ENCODE measurements at regions not wholly inside any gene's neighbourhood (a gene's known extent, or its start where the extent isn't known, plus 50 kb on each side); places are given as distances from the start of the nearest gene placed in this dataset.

DNA sequence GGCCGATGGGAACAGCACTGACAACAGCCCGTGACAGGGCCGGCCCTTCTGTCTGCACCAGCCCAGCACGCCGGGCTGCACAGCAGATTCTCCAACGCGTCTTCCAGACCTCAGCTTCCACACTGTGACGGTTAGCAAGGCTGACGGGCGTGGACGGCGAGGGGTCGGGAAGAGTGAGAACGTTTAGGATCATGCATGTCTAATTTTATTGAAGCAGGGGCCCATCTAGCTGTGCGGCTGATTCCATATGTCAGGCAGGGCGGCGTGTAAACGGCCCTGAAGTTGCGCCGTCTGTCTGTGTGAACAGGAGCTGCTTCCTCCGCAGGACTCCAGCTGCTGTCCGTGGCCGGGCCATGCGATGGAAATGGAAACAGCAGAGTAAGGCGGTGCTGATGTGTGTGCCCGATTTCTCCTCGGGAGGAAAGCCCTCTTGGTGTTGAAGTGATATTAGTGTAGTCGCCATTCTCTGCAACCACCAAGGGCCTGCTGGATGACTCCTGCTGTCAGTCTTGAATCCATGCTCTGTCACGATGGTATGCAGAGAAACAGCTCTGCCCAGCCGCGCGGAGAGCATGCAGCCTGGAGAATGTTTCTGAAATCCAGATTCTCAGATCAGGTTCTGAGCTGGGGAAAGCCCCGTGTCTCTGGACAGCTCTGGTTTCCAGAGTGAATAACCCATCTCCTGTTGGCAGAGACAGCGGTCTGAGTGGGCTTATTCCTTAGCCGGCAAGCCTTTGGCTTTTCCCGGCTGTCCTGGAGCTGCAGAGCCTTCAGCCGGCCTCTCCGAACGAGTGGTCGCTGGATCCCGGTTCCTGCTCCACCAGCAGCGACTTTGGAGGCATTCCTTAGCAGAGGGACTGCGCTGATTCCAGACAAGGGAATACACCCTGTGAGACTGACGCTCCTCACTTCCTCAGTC, 158.1 kb upstream of the UBE3A start:
- H3K36me3 ChIP-seq (ENCODE audit: insufficient read depth in 1 of 2, low read depth in 1 of 2): no peaks in the 10 kb centered on the region
- peak overlapping the region; percentile 43 for H3K4me3 ChIP-seq
- TF ChIP-seq, protein P1, sequence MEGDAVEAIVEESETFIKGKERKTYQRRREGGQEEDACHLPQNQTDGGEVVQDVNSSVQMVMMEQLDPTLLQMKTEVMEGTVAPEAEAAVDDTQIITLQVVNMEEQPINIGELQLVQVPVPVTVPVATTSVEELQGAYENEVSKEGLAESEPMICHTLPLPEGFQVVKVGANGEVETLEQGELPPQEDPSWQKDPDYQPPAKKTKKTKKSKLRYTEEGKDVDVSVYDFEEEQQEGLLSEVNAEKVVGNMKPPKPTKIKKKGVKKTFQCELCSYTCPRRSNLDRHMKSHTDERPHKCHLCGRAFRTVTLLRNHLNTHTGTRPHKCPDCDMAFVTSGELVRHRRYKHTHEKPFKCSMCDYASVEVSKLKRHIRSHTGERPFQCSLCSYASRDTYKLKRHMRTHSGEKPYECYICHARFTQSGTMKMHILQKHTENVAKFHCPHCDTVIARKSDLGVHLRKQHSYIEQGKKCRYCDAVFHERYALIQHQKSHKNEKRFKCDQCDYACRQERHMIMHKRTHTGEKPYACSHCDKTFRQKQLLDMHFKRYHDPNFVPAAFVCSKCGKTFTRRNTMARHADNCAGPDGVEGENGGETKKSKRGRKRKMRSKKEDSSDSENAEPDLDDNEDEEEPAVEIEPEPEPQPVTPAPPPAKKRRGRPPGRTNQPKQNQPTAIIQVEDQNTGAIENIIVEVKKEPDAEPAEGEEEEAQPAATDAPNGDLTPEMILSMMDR (IDR thresholded peaks at IDR 0.05): no peak
- no peak for DNase-seq
- ATAC-seq: peak; percentile 71 to 82 (median 77)
- no peaks in the 10 kb centered on the region for H3K27me3 ChIP-seq (ENCODE audit: insufficient read depth in 3 of 3, low read length in 2 of 3)
- peak overlapping the region; percentile 28 for H3K27ac ChIP-seq
- H3K9me3 ChIP-seq: peaks cover 6% of the 10 kb centered on the region
- H3K4me1 ChIP-seq: no peaks in the 10 kb centered on the region
- intact Hi-C loops (cut with DNase I): loop anchor here in 1 of 2 donors (10.0 kb wide), 1 partner anchor 108 kb away; no protein-coding TSS in a partner anchor
- WGBS, 3 donors: 34 to 45% (median 35%) methylated on average over 44 of the region's 44 CpGs

DNA sequence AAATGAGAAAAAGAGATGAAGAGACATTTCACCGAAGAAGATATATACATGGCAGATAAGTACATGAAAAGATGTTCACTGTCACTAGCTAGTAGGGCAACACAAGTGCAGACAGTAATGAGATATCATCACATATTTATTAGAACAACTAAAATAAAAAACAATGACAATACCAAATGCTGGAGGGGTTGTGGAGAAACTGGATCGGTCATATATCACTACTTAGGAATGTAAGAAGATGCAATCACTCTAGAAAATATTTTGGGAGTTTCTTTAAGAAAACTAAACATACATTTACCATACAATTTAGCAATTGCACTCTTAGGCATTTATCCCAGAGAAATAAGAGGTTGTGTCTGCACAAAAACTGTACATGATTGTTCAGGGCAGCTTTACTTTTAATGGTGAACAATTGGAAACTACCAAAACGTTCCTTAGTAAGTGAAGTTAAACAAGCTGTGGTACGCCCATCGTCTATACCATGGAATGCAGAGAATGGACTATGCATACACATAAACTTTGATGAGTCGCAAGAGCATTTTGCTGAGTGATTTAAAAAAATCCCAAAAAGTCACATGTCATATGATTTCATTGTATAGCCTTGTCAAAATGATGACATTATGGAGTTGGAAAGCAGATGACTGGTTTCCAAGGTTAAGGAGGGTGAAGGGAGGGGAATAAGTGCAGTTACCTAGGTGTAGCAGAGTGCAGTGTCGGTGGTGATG, 149.0 kb upstream of the UBE3A start:
- Histone ChIP-seq H3K27me3 (ENCODE audit: insufficient read depth in 3 of 3, low read length in 2 of 3) (no peaks in the 10 kb centered on the region), H3K27ac (no peak overlapping the region), H3K9me3 (peaks cover 6% of the 10 kb centered on the region), H3K36me3 (ENCODE audit: insufficient read depth in 1 of 2, low read depth in 1 of 2) (no peaks in the 10 kb centered on the region), H3K4me3 (no peak overlapping the region), H3K4me1 (no peaks in the 10 kb centered on the region)
- ATAC-seq: no peak
- DNase-seq: no peak
- intact Hi-C loops (cut with DNase I): no loop called here
- WGBS, 3 donors: 77 to 89% (median 87%) methylated on average over 7 of the region's 7 CpGs
- TF ChIP-seq, protein P1 (IDR thresholded peaks at IDR 0.05): no peak

DNA sequence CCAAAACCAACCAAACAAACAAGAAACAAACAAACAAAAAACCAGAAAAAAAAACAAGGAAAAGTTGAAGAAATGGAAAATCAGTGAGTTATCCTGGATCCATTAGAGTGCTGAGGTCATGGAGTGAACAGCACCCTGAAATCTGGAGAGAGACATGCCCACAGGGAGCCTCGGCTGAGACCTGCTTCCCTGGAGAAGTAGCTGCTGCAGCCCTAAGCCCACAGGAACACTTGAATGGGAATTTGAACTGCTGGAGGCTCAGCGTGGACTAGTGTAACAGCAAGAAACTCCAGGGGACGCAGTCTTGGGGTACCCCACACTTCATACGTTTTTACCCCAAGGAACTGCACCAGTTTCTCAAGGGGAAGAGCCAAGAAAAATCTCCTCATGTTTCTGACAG, 144.1 kb upstream of the UBE3A start:
- no peak for DNase-seq
- WGBS, 3 donors: 64 to 72% (median 65%) methylated on average over 4 of the region's 4 CpGs
- no peak overlapping the region for H3K27ac ChIP-seq
- TF ChIP-seq, protein P1 (IDR thresholded peaks at IDR 0.05): no peak
- H3K36me3 ChIP-seq (ENCODE audit: insufficient read depth in 1 of 2, low read depth in 1 of 2): no peaks in the 10 kb centered on the region
- H3K27me3 ChIP-seq (ENCODE audit: insufficient read depth in 3 of 3, low read length in 2 of 3): no peaks in the 10 kb centered on the region
- H3K4me3 ChIP-seq: no peak overlapping the region
- no peak for ATAC-seq
- H3K9me3 ChIP-seq: no peaks in the 10 kb centered on the region
- intact Hi-C loops (cut with DNase I): no loop called here
- H3K4me1 ChIP-seq: no peaks in the 10 kb centered on the region

DNA sequence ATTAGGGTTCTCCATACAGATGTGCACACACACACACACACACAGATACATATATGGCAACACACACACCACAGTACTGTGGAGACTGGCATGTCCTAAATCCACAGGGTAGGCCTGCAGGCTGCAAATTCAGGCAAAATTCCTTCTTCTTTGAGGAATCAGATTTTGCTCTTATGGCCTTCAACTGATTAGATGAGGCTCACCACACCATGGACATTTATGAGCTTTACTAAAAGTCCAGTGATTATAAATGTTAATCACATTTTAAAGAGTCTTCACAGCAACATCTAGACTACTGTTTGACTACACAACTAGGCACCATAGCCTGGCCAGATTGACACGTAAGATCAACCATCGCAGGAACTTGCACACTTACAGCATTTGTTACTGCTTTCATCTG, 140.3 kb upstream of the UBE3A start:
- no peak overlapping the region for H3K27ac ChIP-seq
- ATAC-seq (no peak), DNase-seq (no peak)
- TF ChIP-seq, protein P1 (IDR thresholded peaks at IDR 0.05): no peak
- H3K9me3 ChIP-seq: no peaks in the 10 kb centered on the region
- 96 to 100% (median 99%) methylated on average over 2 of the region's 2 CpGs for WGBS, 3 donors
- H3K4me3 ChIP-seq: no peak overlapping the region
- intact Hi-C loops (cut with DNase I): loop anchor here (10.0 kb wide), 2 partner anchors 56 to 64 kb away; no protein-coding TSS in a partner anchor
- H3K4me1 ChIP-seq: no peaks in the 10 kb centered on the region
- H3K27me3 ChIP-seq (ENCODE audit: insufficient read depth in 3 of 3, low read length in 2 of 3): no peaks in the 10 kb centered on the region
- H3K36me3 ChIP-seq (ENCODE audit: insufficient read depth in 1 of 2, low read depth in 1 of 2): no peaks in the 10 kb centered on the region

All from psoas muscle (tissue), 7 donors.